ENCODE measurements at regions not wholly inside any gene's neighbourhood (a gene's known extent, or its start where the extent isn't known, plus 50 kb on each side); places are given as distances from the start of the nearest gene placed in this dataset.

GRCh38 chr2:118613737-118614136 lies 233.7 kb downstream of the EN1 start:
- intact Hi-C loops (cut with DNase I; ENCODE audit: low total_unique reads), result no loop called here
- no peak for TF ChIP-seq POLR2A (IDR thresholded peaks at IDR 0.05)
- TF ChIP-seq CTCF (IDR thresholded peaks at IDR 0.05 in 4 of 5, conservative IDR thresholded peaks at IDR 0.05 in 1 of 5), result no peak
- in situ Hi-C loops (cut with MboI; ENCODE audit: low sequenced_read_pairs in 4 of 4), result no loop called here
- Histone ChIP-seq H3K4me1 (no peaks in the 10 kb centered on the region), H3K9me3 (no peaks in the 10 kb centered on the region), H3K27ac (no peak overlapping the region), H3K4me3 (no peak overlapping the region), H3K36me3 (no peaks in the 10 kb centered on the region), H3K27me3 (peaks cover 0 to 3% (median 0%) of the 10 kb centered on the region in 3 donors)
- DNase-seq, result no peak
- no peak for ATAC-seq

DNA sequence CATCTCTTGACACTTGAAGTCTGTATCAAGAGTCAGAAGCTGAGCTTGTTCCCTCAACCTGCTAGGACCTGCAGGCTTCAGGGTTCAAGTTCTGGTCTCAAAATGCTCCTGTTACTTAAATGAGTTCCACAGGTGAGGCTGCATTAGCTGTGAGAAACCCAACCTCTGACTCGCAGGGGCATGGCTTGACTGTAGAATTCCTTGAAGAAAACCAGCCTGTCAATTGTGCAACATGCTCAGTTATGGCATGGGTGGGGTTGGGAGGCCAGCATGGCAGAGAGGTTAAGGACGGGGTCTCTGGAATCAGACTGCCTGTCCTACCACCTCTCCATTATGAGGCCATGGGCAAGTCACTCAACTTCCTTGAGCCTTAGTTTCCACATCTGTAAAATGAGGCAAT lies 235.8 kb downstream of the EN1 start:
- intact Hi-C loops (cut with DNase I; ENCODE audit: low total_unique reads), result no loop called here
- ATAC-seq, result no peak
- H3K36me3 ChIP-seq, result no peaks in the 10 kb centered on the region
- no peaks in the 10 kb centered on the region for H3K9me3 ChIP-seq
- H3K4me1 ChIP-seq, result no peaks in the 10 kb centered on the region
- no peak for DNase-seq
- no peak overlapping the region for H3K4me3 ChIP-seq
- TF ChIP-seq CTCF (IDR thresholded peaks at IDR 0.05 in 4 of 5, conservative IDR thresholded peaks at IDR 0.05 in 1 of 5) (no peak), POLR2A (IDR thresholded peaks at IDR 0.05) (no peak)
- in situ Hi-C loops (cut with MboI; ENCODE audit: low sequenced_read_pairs in 4 of 4), result no loop called here
- H3K27ac ChIP-seq, result no peak overlapping the region
- peaks cover 0 to 2% (median 0%) of the 10 kb centered on the region in 3 donors for H3K27me3 ChIP-seq

GRCh38 chr2:118609138-118609537 lies 238.3 kb downstream of the EN1 start:
- in situ Hi-C loops (cut with MboI; ENCODE audit: low sequenced_read_pairs in 4 of 4), result no loop called here
- intact Hi-C loops (cut with DNase I; ENCODE audit: low total_unique reads), result no loop called here
- H3K4me3 ChIP-seq, result no peak overlapping the region

DNA sequence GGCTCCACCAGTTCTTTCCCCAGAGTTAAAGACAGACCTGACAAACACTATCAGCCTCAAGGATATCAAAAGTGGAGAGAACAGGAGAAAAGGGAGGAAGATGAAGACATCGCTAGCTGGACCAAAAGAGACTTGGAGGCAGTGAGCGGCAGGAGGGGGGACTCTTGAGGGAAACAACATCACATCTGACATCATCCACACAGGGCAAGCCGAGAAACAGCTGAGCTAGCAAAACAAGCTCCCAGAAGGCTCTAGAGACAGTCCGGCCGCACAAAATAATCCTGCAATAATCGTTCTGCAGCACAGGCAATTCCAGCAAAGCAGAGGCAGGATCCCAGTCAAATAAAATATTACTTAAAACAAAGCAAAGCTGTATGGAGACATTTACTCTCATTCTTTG lies 239.8 kb downstream of the EN1 start:
- DNase-seq (no peak), ATAC-seq (no peak)
- Histone ChIP-seq H3K4me1 (no peaks in the 10 kb centered on the region), H3K4me3 (no peak overlapping the region), H3K27me3 (no peaks in the 10 kb centered on the region), H3K36me3 (no peaks in the 10 kb centered on the region), H3K27ac (no peak overlapping the region), H3K9me3 (no peaks in the 10 kb centered on the region)
- intact Hi-C loops (cut with DNase I; ENCODE audit: low total_unique reads) (no loop called here), in situ Hi-C loops (cut with MboI; ENCODE audit: low sequenced_read_pairs in 4 of 4) (no loop called here)
- TF ChIP-seq CTCF (IDR thresholded peaks at IDR 0.05 in 4 of 5, conservative IDR thresholded peaks at IDR 0.05 in 1 of 5) (no peak), POLR2A (IDR thresholded peaks at IDR 0.05) (no peak)

More at GRCh38 chr2:118609138-118609537, 238.3 kb downstream of the EN1 start:
- H3K9me3 ChIP-seq, result no peaks in the 10 kb centered on the region
- H3K36me3 ChIP-seq, result no peaks in the 10 kb centered on the region
- no peaks in the 10 kb centered on the region for H3K4me1 ChIP-seq
- ATAC-seq (no peak), DNase-seq (no peak)
- no peak overlapping the region for H3K27ac ChIP-seq
- H3K27me3 ChIP-seq, result no peaks in the 10 kb centered on the region
- TF ChIP-seq POLR2A (IDR thresholded peaks at IDR 0.05) (no peak), CTCF (IDR thresholded peaks at IDR 0.05 in 4 of 5, conservative IDR thresholded peaks at IDR 0.05 in 1 of 5) (no peak)

DNA sequence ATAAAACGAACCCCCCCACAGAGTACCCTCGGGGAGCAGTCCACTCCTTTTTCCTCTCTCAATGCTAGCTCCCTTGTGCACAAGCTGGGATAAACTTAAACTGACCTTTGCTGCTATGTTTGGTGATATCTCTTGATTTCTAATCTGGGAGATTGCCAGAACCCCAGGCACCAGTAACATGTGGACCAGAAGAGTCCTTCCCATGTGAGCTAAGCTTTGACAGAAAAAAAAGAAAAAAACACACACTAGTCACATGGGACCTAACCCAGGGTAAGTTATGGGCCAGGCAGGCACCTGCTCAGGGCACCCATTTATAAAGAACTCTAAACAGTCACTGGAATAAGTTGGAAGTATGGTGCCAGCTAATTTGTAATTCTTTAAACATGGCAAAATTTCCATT lies 242.6 kb downstream of the EN1 start:
- ATAC-seq (no peak), DNase-seq (no peak)
- Histone ChIP-seq H3K36me3 (no peaks in the 10 kb centered on the region), H3K4me1 (no peaks in the 10 kb centered on the region), H3K4me3 (no peak overlapping the region), H3K9me3 (no peaks in the 10 kb centered on the region), H3K27me3 (no peaks in the 10 kb centered on the region), H3K27ac (no peak overlapping the region)
- in situ Hi-C loops (cut with MboI; ENCODE audit: low sequenced_read_pairs in 4 of 4), result no loop called here
- TF ChIP-seq CTCF (IDR thresholded peaks at IDR 0.05 in 4 of 5, conservative IDR thresholded peaks at IDR 0.05 in 1 of 5), result no peak
- TF ChIP-seq POLR2A (IDR thresholded peaks at IDR 0.05), result no peak
- intact Hi-C loops (cut with DNase I; ENCODE audit: low total_unique reads), result no loop called here
